CD4-positive, CD25-positive, alpha-beta regulatory T cell (primary cell): ENCODE measurements at regions not wholly inside any gene's neighbourhood (a gene's known extent, or its start where the extent isn't known, plus 50 kb on each side); places are given as distances from the start of the nearest gene placed in this dataset.

Source experiments
- ATAC-seq, 2 donors: fragments of 150-1000 bp; cut with Tn5 transposase; one replicate each; pipeline ENCODE4 v1.10.0; 2021; ENCODE audit warnings: low read depth in 2 of 2, moderate number of reproducible peaks in 2 of 2, moderate library complexity in 1 of 2
- DNase-seq, 3 donors: peaks; one replicate each; pipeline versions ENCODE4 v3.0.0 to v3.0.0-alpha.2; 2012 to 2022; ENCODE audit warnings: mixed read lengths in 1 of 3
- H3K27ac ChIP-seq: one replicate; pipeline ENCODE4 v1.7.0; 2013; ENCODE audit warnings: mild to moderate bottlenecking, low read length; ENCODE audit not compliant: insufficient read depth, poor library complexity, severe bottlenecking
- H3K27me3 ChIP-seq: one replicate; pipeline ENCODE4 v1.7.0; 2013; ENCODE audit warnings: low read length; ENCODE audit not compliant: control insufficient read depth, insufficient read depth
- H3K36me3 ChIP-seq: one replicate; pipeline ENCODE4 v1.7.0; 2013; ENCODE audit warnings: mild to moderate bottlenecking, low read length, moderate library complexity; ENCODE audit not compliant: control insufficient read depth, insufficient read depth
- H3K4me1 ChIP-seq: 2 replicates; pipeline ENCODE4 v1.7.0; 2013; ENCODE audit warnings: mild to moderate bottlenecking, low read length; ENCODE audit not compliant: insufficient read depth, control insufficient read depth, poor library complexity, severe bottlenecking
- H3K4me3 ChIP-seq: one replicate; pipeline ENCODE4 v1.7.0; 2013; ENCODE audit warnings: low read depth, mild to moderate bottlenecking, low read length, moderate library complexity
- H3K9me3 ChIP-seq, 2 experiments: 1 replicate in 1 of 2; 2 replicates in 1 of 2; pipeline ENCODE4 v1.7.0; 2013; ENCODE audit warnings: low read length in 2 of 2, mild to moderate bottlenecking in 1 of 2, moderate library complexity in 1 of 2; ENCODE audit not compliant: control insufficient read depth in 2 of 2
- H3K27ac Mint-ChIP-seq, 3 donors: one replicate each; pipeline ENCODE4 v1.8.0; 2020 to 2022; ENCODE audit warnings: mild to moderate bottlenecking in 3 of 3, mixed read lengths in 3 of 3, moderate library complexity in 2 of 3
- H3K27me3 Mint-ChIP-seq: one replicate; pipeline ENCODE4 v1.8.0; 2022; ENCODE audit warnings: mild to moderate bottlenecking, mixed read lengths
- H3K36me3 Mint-ChIP-seq: one replicate; pipeline ENCODE4 v1.8.0; 2020; ENCODE audit warnings: mixed read lengths
- H3K4me1 Mint-ChIP-seq, 4 donors: one replicate each; pipeline ENCODE4 v1.8.0; 2020 to 2022; ENCODE audit warnings: mixed read lengths in 4 of 4, mild to moderate bottlenecking in 1 of 4
- H3K4me3 Mint-ChIP-seq, 4 donors: one replicate each; pipeline ENCODE4 v1.8.0; 2020 to 2022; ENCODE audit warnings: mild to moderate bottlenecking in 4 of 4, mixed read lengths in 4 of 4, moderate library complexity in 3 of 4
- H3K9me3 Mint-ChIP-seq, 7 donors: one replicate each; pipeline ENCODE4 v1.8.0; 2020 to 2022; ENCODE audit warnings: mixed read lengths in 7 of 7, mild to moderate bottlenecking in 3 of 7, moderate library complexity in 2 of 7

DNA sequence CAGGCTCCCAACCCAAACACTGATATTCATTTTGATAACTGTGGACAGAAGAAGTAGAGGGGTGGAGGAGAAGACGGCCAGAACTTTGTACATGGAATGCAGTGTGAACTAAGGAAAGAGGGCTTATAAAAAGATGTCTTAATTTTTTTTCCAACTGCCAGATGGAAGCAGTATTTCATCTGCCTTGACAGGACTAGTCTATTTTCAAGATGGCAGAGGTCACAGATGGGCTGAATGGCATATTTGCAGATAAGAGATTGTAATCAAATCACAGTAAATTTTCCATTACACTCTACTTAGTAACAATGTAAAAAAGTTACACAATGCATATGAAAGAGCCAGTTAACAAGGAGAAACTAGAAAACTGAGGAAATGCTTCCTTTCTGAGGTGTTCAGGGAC, 246.8 kb upstream of the FMN2 start:
- H3K27ac Mint-ChIP-seq: no peak overlapping the region

DNA sequence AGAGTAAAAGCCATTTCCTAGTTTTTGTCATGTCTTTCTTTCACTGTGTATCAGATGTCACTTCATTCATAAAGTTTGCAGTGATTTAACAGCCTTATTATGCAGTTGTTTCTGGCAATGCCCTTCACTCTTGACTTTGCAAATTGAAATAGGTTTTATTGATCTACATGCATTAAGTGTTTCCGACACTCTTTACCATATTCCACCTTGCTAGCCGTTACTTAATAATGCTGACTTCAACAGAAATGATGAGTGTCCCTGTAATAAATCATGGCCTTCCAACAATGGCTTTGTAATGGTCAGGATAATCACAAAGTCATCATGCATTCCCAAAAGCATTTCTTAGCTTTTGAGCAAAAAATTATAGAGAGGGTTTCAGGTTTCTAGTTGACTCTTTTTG, 236.8 kb upstream of the FMN2 start:
- no peak for ATAC-seq
- H3K4me3 Mint-ChIP-seq: no peak overlapping the region
- H3K27me3 Mint-ChIP-seq: no peaks in the 10 kb centered on the region
- H3K27ac ChIP-seq: no peak overlapping the region
- H3K4me3 ChIP-seq: no peak overlapping the region
- H3K4me1 Mint-ChIP-seq: no peaks in the 10 kb centered on the region
- H3K4me1 ChIP-seq: no peaks in the 10 kb centered on the region
- H3K9me3 ChIP-seq: no peaks in the 10 kb centered on the region
- DNase-seq: no peak
- H3K36me3 ChIP-seq: no peaks in the 10 kb centered on the region
- H3K27me3 ChIP-seq: no peaks in the 10 kb centered on the region
- no peaks in the 10 kb centered on the region for H3K36me3 Mint-ChIP-seq
- peaks cover 0 to 3% (median 0%) of the 10 kb centered on the region in 7 donors for H3K9me3 Mint-ChIP-seq
- no peak overlapping the region for H3K27ac Mint-ChIP-seq

More for the DNA sequence above, 246.8 kb upstream of the FMN2 start:
- H3K4me1 Mint-ChIP-seq: no peaks in the 10 kb centered on the region
- no peaks in the 10 kb centered on the region for H3K9me3 ChIP-seq
- H3K4me3 Mint-ChIP-seq: no peak overlapping the region
- H3K9me3 Mint-ChIP-seq: peaks cover 0 to 3% (median 0%) of the 10 kb centered on the region in 7 donors
- DNase-seq (no peak), ATAC-seq (no peak)
- H3K27me3 Mint-ChIP-seq: peaks cover 6% of the 10 kb centered on the region
- no peak overlapping the region for H3K27ac ChIP-seq
- H3K4me1 ChIP-seq: no peaks in the 10 kb centered on the region
- H3K36me3 Mint-ChIP-seq: no peaks in the 10 kb centered on the region
- no peaks in the 10 kb centered on the region for H3K36me3 ChIP-seq
- H3K27me3 ChIP-seq: no peaks in the 10 kb centered on the region
- H3K4me3 ChIP-seq: no peak overlapping the region

DNA sequence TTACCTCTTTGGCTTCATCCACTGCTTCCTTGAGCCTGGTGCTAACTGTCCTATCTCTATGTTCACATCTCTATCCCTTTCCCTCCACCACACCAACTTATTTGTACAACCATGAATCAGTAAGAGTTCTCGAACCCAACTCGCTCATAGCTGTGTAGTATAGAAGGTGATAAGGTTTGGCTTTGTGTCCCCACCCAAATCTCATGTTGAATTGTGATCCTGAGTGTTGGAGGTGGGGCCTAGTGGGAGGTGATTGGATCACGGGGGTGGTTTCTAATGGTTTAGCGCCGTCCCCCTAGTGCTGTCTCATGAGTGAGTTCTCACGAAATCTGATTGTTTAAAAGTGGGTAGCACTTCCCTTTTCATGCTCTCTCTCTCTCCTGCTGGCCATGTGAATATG, 235.6 kb upstream of the FMN2 start:
- Histone ChIP-seq H3K27me3 (no peaks in the 10 kb centered on the region), H3K4me1 (no peaks in the 10 kb centered on the region), H3K9me3 (no peaks in the 10 kb centered on the region), H3K4me3 (no peak overlapping the region), H3K27ac (no peak overlapping the region), H3K36me3 (no peaks in the 10 kb centered on the region)
- H3K27me3 Mint-ChIP-seq: no peaks in the 10 kb centered on the region
- H3K36me3 Mint-ChIP-seq: no peaks in the 10 kb centered on the region
- peak overlapping the region in 1 of 3 donors; percentile 6 for H3K27ac Mint-ChIP-seq
- H3K4me1 Mint-ChIP-seq: no peaks in the 10 kb centered on the region
- H3K4me3 Mint-ChIP-seq: no peak overlapping the region
- DNase-seq: no peak
- peaks cover 0 to 3% (median 0%) of the 10 kb centered on the region in 7 donors for H3K9me3 Mint-ChIP-seq
- ATAC-seq: no peak

DNA sequence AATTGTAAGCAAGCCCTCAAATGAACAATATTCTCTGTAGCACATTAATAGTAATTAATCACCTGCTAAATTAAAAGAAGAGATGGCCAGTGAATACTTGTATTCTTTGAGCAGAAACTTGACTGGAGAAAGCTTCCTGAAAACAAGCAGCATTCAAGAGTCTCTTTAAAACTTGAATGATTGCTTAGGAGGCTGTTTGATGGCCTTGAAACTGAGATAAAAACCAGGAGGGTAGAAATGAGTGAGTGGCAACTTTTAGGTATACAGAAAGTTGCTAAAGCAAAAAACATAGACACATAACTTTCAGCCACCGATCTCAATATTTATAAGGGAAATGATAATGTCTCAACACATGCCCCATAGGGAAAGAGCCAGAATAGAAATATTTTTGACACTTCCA, 234.8 kb upstream of the FMN2 start:
- H3K36me3 Mint-ChIP-seq: no peaks in the 10 kb centered on the region
- no peak overlapping the region for H3K27ac ChIP-seq
- no peaks in the 10 kb centered on the region for H3K36me3 ChIP-seq
- H3K9me3 Mint-ChIP-seq: peaks cover 0 to 3% (median 0%) of the 10 kb centered on the region in 7 donors
- H3K4me3 ChIP-seq: no peak overlapping the region
- H3K4me1 ChIP-seq: no peaks in the 10 kb centered on the region
- no peaks in the 10 kb centered on the region for H3K27me3 Mint-ChIP-seq
- H3K4me1 Mint-ChIP-seq: no peaks in the 10 kb centered on the region
- H3K27me3 ChIP-seq: no peaks in the 10 kb centered on the region
- no peak for ATAC-seq
- no peak overlapping the region for H3K27ac Mint-ChIP-seq
- no peak for DNase-seq
- no peak overlapping the region for H3K4me3 Mint-ChIP-seq
- H3K9me3 ChIP-seq: no peaks in the 10 kb centered on the region

DNA sequence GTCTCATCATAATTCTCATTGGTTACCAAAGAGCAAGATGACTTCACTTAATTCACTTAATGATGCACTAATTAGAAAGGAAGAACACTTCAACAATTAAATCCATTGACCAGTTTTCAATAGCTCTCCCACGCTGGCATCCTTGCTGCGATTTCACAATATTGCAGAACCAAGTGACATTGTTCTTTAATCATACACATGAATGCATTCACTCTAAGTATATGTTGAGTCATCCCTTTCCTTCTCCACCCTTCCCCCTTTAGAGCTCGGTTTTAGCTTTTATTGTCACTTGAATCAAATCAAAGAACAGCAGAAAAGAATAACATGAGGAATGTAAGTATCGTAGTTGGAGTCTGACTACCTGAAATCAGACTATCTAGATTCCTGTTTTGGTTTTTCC, 233.6 kb upstream of the FMN2 start:
- no peaks in the 10 kb centered on the region for H3K27me3 Mint-ChIP-seq
- no peaks in the 10 kb centered on the region for H3K27me3 ChIP-seq
- H3K27ac ChIP-seq: no peak overlapping the region
- ATAC-seq (no peak), DNase-seq (no peak)
- H3K36me3 Mint-ChIP-seq: no peaks in the 10 kb centered on the region
- no peak overlapping the region for H3K27ac Mint-ChIP-seq
- no peaks in the 10 kb centered on the region for H3K9me3 ChIP-seq
- no peaks in the 10 kb centered on the region for H3K36me3 ChIP-seq
- no peak overlapping the region for H3K4me3 ChIP-seq
- no peaks in the 10 kb centered on the region for H3K4me1 Mint-ChIP-seq
- no peaks in the 10 kb centered on the region for H3K4me1 ChIP-seq
- H3K9me3 Mint-ChIP-seq: peaks cover 0 to 3% (median 0%) of the 10 kb centered on the region in 7 donors
- no peak overlapping the region for H3K4me3 Mint-ChIP-seq

DNA sequence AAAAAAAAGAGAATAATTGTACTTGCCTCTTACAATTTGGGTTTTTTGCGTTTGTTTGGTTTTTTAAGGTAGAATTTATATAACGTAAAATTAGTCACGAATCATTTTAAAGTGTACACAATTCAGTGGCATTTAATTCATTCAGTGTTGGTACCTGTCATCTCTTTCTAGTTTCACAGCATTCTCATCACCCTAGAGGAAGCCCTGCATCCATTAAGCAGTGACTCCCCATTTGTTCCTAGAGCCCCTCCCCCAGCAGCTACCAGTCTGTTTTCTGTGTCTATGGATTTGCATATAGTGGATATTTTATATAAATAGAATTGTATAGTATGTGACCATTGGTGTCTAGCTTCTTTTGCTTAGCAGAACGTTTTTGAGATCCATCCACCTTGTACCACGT, 233.2 kb upstream of the FMN2 start:
- peaks cover 0 to 3% (median 0%) of the 10 kb centered on the region in 7 donors for H3K9me3 Mint-ChIP-seq
- H3K4me3 Mint-ChIP-seq: no peak overlapping the region
- H3K27ac Mint-ChIP-seq: no peak overlapping the region
- H3K36me3 Mint-ChIP-seq: no peaks in the 10 kb centered on the region
- DNase-seq (no peak), ATAC-seq (no peak)
- H3K4me1 Mint-ChIP-seq: no peaks in the 10 kb centered on the region
- Histone ChIP-seq H3K9me3 (no peaks in the 10 kb centered on the region), H3K27ac (no peak overlapping the region), H3K4me1 (no peaks in the 10 kb centered on the region), H3K4me3 (no peak overlapping the region), H3K36me3 (no peaks in the 10 kb centered on the region), H3K27me3 (no peaks in the 10 kb centered on the region)
- no peaks in the 10 kb centered on the region for H3K27me3 Mint-ChIP-seq

DNA sequence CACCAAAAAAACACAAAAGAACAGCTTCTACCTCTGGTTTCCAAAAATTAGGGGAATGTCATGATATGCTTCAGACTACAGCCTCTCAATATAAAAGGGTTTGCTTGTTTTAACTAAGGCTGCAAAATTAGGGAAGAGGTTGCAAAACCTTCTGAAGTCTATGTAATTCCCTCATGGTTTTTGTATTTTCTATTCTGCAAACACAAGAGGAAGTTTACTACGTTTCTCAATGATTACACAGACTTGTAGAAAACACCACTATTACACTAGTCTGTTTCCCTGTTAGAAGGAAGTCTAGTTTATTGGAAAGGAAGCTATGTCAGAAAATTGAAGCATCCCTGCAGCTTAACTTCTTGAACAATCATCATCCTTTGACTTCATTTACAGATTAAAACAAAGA, 229.7 kb upstream of the FMN2 start:
- Mint-ChIP-seq H3K36me3 (no peaks in the 10 kb centered on the region), H3K27me3 (peaks cover 4% of the 10 kb centered on the region), H3K27ac (no peak overlapping the region), H3K4me3 (no peak overlapping the region), H3K4me1 (no peaks in the 10 kb centered on the region), H3K9me3 (no peaks in the 10 kb centered on the region)
- Histone ChIP-seq H3K4me3 (no peak overlapping the region), H3K36me3 (no peaks in the 10 kb centered on the region), H3K27me3 (no peaks in the 10 kb centered on the region), H3K4me1 (no peaks in the 10 kb centered on the region), H3K27ac (no peak overlapping the region), H3K9me3 (no peaks in the 10 kb centered on the region)
- ATAC-seq (no peak), DNase-seq (no peak)

DNA sequence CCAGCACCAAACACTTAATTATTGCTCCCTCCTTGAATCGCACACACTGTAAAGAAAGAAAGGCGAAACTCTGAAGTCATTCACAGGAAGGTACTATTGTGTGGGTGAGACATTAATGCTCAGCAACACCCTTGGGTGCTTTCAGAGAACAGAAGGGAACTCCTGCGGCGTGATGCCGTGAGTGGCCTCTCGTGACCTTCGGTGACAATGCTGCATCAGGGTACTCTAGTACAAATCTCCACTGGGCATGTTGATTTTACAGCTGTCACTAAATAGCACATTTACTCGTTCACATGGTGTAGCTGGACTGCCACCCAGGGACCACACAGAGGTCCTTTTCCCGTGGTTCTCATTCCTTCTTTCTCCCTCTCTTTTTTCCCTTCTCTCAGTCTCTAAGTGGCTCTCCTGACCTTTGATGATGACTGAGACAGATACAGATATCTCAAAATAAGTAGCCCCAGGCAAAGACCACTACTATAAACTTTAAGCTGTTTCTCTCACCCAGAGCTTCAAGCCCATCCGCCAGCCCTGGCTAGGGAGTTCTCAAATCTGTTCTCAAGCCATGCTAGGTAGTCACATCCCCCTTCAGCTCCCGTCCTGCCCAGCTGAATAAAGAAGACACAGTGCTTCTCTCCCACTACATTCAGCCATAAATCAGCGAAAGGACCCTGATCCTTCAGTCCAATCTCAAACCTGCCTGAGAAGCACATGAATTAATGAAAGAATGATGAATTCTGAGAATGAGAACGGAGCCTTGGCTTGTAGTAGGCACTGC, 223.4 kb upstream of the FMN2 start:
- no peaks in the 10 kb centered on the region for H3K4me1 ChIP-seq
- no peaks in the 10 kb centered on the region for H3K9me3 Mint-ChIP-seq
- DNase-seq (no peak), ATAC-seq (no peak)
- no peaks in the 10 kb centered on the region for H3K36me3 Mint-ChIP-seq
- H3K27me3 Mint-ChIP-seq: peaks cover 4% of the 10 kb centered on the region
- H3K4me1 Mint-ChIP-seq: peaks cover 0 to 2% (median 0%) of the 10 kb centered on the region in 4 donors
- H3K9me3 ChIP-seq: no peaks in the 10 kb centered on the region
- no peaks in the 10 kb centered on the region for H3K36me3 ChIP-seq
- H3K4me3 Mint-ChIP-seq: no peak overlapping the region
- H3K27me3 ChIP-seq: no peaks in the 10 kb centered on the region
- H3K27ac ChIP-seq: no peak overlapping the region
- no peak overlapping the region for H3K4me3 ChIP-seq
- H3K27ac Mint-ChIP-seq: no peak overlapping the region
